HG02759 (cell line): ENCODE measurements at regions not wholly inside any gene's neighbourhood (a gene's known extent, or its start where the extent isn't known, plus 50 kb on each side); places are given as distances from the start of the nearest gene placed in this dataset.

ENCODE experiments used
- ATAC-seq: cut with Tn5 transposase; IDR thresholded peaks from one replicate; pipeline ENCODE4 v1.9.1; 2021; ENCODE audit warnings: mild to moderate bottlenecking, moderate library complexity; ENCODE audit not compliant: unreplicated experiment

GRCh38 chr7:33841031-33841430 is 64.3 kb upstream of the BMPER start:
- ATAC-seq, result no peak

- ATAC-seq, result no peak
Measured at GRCh38 chr7:33841705-33842129, 63.6 kb upstream of the BMPER start.

DNA sequence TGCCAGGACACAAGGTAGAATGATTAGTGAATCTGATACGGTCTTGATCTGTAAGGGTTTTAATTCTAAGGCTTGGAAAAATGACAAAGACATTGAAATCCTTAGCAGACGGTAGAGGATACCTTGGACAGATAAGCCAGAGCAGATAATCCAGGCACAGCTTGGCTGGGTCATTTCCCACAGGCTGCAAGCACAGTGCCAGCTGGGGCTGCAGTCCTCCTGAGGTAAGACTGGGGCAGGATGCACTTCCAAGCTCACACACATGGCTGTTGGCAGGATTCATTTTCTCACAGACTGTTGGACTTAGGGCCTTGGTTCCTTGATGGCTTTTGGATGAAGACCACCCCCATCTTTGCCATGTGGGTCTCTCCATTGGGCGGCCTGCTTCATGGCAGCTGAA is 63.2 kb upstream of the BMPER start:
- ATAC-seq, result no peak

GRCh38 chr7:33845991-33846509 is 59.3 kb upstream of the BMPER start:
- ATAC-seq, result no peak

DNA sequence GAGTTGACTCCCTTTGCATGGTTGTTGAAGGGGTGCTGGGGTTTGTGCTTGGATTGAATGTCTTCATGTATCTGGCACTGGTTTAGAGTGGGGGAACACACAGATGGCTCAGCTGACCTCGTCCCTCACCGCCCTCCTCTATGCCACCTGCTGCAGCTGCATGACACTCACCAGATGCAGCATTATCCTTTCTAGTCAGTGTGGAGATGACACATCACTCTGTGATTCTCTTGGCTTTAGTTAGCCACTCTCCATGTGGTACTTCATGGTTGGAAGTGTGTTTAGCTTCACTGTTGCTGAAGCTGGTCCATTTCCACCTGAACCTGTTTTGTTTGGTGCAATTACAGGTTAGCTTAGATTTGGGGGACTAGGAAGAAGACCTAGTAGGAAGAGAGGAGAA is 56.3 kb upstream of the BMPER start:
- ATAC-seq, result no peak

GRCh38 chr7:33849971-33850559 is 55.3 kb upstream of the BMPER start:
- no peak for ATAC-seq

DNA sequence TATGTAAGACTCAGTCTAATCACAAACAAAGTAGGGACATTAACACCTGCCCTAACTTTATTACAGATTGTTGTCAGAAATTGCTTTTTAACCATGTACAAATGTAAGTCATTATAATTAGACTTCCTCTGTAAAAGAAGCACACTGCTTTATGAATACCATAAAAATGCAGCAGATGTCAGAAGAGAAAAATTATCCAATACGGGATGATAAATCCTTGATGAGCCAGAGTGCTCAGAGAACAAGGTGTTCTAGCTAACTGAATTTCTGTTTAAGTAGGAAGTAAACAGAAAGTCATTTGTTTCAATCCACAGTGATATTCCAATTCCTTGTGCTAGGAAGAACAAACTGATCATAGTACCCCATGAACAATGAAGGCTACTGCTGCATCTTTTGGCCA is 54.6 kb upstream of the BMPER start:
- no peak for ATAC-seq

- no peak for ATAC-seq
Measured at GRCh38 chr7:33852838-33853237, 52.5 kb upstream of the BMPER start.

- ATAC-seq, result no peak
Measured at GRCh38 chr7:33853361-33854062, 51.8 kb upstream of the BMPER start.

DNA sequence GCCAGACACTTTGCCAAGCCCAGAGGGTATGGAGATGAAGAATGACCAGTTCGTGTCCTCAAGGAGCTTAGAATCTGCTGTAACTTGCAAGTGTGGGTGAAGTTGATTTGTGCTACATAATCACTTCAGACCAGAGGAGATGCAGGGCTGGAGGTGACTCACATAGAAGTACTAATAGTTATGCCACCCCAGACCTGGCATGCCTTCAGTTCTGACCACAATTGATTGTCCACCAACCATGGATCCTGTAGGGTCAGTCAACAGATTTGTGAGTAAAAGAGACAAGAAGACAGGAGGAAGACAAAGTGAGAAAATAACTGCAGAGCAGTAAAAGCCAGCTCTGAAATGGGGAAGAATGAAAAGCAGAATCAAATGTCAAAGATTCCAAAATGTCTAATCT is 51.2 kb upstream of the BMPER start:
- no peak for ATAC-seq

GRCh38 chr7:33854801-33855350 is 50.5 kb upstream of the BMPER start:
- no peak for ATAC-seq
